ENCODE measurements at regions not wholly inside any gene's neighbourhood (a gene's known extent, or its start where the extent isn't known, plus 50 kb on each side); places are given as distances from the start of the nearest gene placed in this dataset.

DNA sequence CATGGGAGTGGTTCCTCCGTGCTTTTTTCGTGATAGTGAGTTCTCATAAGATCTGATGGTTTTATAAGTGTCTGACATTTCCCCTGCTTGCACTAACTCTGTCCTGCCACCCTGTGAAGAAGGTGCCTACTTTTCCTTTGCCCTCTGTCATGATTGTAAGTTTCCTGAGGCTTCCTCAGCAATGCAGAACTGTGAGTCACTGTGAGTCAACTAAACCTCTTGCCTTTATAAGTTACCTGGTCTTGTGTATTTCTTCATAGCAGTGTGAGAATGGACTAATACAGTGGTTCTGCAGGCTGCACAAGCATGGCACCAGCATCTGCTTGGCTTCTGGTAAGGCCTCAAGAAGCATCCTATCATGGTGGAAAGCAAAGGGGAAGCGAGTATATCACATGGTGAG is 1144.6 kb downstream of the SORCS3 start:
- no peaks in the 10 kb centered on the region for H3K4me1 ChIP-seq (ENCODE audit: insufficient read depth, low read length)
- no peaks in the 10 kb centered on the region for H3K36me3 ChIP-seq (ENCODE audit: insufficient read depth, low read length)
- no peak overlapping the region for H3K4me3 ChIP-seq (ENCODE audit: low read length)
- no peak overlapping the region for H3K27ac ChIP-seq (ENCODE audit: low read depth, low read length)
- no peaks in the 10 kb centered on the region for H3K27me3 ChIP-seq (ENCODE audit: insufficient read depth, low read length)
- no peaks in the 10 kb centered on the region; the same call in 1 of the 2 replicates for H3K9me3 ChIP-seq (ENCODE audit: insufficient read depth, low read depth, low read length)
- WGBS = 85% methylated on average over 3 of the region's 3 CpGs
- H3K9ac ChIP-seq (ENCODE audit: low read depth, low read length) = no peak overlapping the region

- Histone ChIP-seq H3K27me3 (ENCODE audit: insufficient read depth, low read length) (no peaks in the 10 kb centered on the region), H3K36me3 (ENCODE audit: insufficient read depth, low read length) (no peaks in the 10 kb centered on the region), H3K9ac (ENCODE audit: low read depth, low read length) (no peak overlapping the region), H3K4me3 (ENCODE audit: low read length) (no peak overlapping the region), H3K4me1 (ENCODE audit: insufficient read depth, low read length) (no peaks in the 10 kb centered on the region), H3K9me3 (ENCODE audit: insufficient read depth, low read depth, low read length) (no peaks in the 10 kb centered on the region; the same call in 1 of the 2 replicates), H3K27ac (ENCODE audit: low read depth, low read length) (no peak overlapping the region)
- 94% methylated on average over 7 of the region's 7 CpGs for WGBS
Observed at GRCh38 chr10:105783936-105784483, 1142.9 kb downstream of the SORCS3 start.

DNA sequence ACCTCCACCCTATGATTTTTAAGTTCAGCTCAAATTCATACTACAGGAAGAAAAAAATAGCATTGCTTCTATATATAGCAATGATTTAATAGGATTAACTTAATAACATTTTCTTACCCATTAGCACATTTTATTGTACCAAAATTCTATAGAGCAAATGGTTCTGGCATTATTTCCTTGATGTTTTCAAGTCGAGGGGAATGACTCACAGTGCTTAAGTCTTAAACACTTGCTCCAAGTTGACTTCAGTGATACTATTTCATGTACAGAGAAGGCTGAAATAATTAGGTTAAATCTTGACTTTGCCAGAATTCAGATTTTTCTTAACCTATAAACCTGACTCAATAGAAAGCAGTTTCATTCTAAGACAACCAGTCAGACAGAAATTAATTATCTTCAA is 1133.8 kb downstream of the SORCS3 start:
- H3K9me3 ChIP-seq (ENCODE audit: insufficient read depth, low read depth, low read length) = no peaks in the 10 kb centered on the region
- H3K27ac ChIP-seq (ENCODE audit: low read depth, low read length) = no peak overlapping the region
- WGBS = 92% methylated on average over 1 of the region's 1 CpG
- H3K9ac ChIP-seq (ENCODE audit: low read depth, low read length) = no peak overlapping the region
- H3K27me3 ChIP-seq (ENCODE audit: insufficient read depth, low read length) = no peaks in the 10 kb centered on the region
- H3K4me3 ChIP-seq (ENCODE audit: low read length) = no peak overlapping the region
- H3K4me1 ChIP-seq (ENCODE audit: insufficient read depth, low read length) = no peaks in the 10 kb centered on the region; the same call in 1 of the 2 replicates
- no peaks in the 10 kb centered on the region for H3K36me3 ChIP-seq (ENCODE audit: insufficient read depth, low read length)

DNA sequence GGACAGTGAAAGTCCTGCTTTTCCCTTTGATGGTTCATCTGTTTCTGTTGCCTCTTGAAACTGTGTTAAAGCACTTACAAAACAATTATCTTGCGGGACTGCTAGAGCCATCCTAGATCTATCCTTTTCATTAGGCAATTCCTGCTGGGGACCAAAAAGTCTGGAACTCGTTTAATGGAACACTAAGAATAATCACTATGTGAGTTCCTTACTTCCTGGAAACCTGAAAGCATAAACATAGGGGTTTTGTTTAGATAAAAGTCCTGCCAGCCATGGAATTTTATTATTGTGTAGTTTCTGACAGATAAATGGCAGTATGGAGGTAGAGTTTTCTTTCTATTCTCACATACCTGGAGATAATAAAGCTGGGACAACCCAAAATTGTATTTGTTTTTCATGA is 1133.3 kb downstream of the SORCS3 start:
- no peak overlapping the region for H3K9ac ChIP-seq (ENCODE audit: low read depth, low read length)
- H3K36me3 ChIP-seq (ENCODE audit: insufficient read depth, low read length) = no peaks in the 10 kb centered on the region
- H3K27me3 ChIP-seq (ENCODE audit: insufficient read depth, low read length) = no peaks in the 10 kb centered on the region
- WGBS = 83% methylated on average over 2 of the region's 2 CpGs
- H3K9me3 ChIP-seq (ENCODE audit: insufficient read depth, low read depth, low read length) = no peaks in the 10 kb centered on the region
- H3K4me3 ChIP-seq (ENCODE audit: low read length) = no peak overlapping the region
- no peak overlapping the region for H3K27ac ChIP-seq (ENCODE audit: low read depth, low read length)
- H3K4me1 ChIP-seq (ENCODE audit: insufficient read depth, low read length) = no peaks in the 10 kb centered on the region; the same call in 1 of the 2 replicates

- Histone ChIP-seq H3K36me3 (ENCODE audit: insufficient read depth, low read length) (no peaks in the 10 kb centered on the region), H3K9me3 (ENCODE audit: insufficient read depth, low read depth, low read length) (no peaks in the 10 kb centered on the region), H3K27ac (ENCODE audit: low read depth, low read length) (no peak overlapping the region), H3K4me3 (ENCODE audit: low read length) (no peak overlapping the region), H3K27me3 (ENCODE audit: insufficient read depth, low read length) (no peaks in the 10 kb centered on the region), H3K9ac (ENCODE audit: low read depth, low read length) (no peak overlapping the region), H3K4me1 (ENCODE audit: insufficient read depth, low read length) (no peaks in the 10 kb centered on the region; the same call in 1 of the 2 replicates)
- 87% methylated on average over 2 of the region's 2 CpGs for WGBS
Observed at GRCh38 chr10:105770524-105771212, 1129.6 kb downstream of the SORCS3 start.

GRCh38 chr10:105769248-105770184 is 1128.4 kb downstream of the SORCS3 start:
- Histone ChIP-seq H3K4me3 (ENCODE audit: low read length) (no peak overlapping the region), H3K9me3 (ENCODE audit: insufficient read depth, low read depth, low read length) (no peaks in the 10 kb centered on the region), H3K4me1 (ENCODE audit: insufficient read depth, low read length) (no peaks in the 10 kb centered on the region; the same call in 1 of the 2 replicates), H3K27ac (ENCODE audit: low read depth, low read length) (no peak overlapping the region), H3K9ac (ENCODE audit: low read depth, low read length) (no peak overlapping the region), H3K36me3 (ENCODE audit: insufficient read depth, low read length) (no peaks in the 10 kb centered on the region), H3K27me3 (ENCODE audit: insufficient read depth, low read length) (no peaks in the 10 kb centered on the region)
- WGBS = 80% methylated on average over 6 of the region's 6 CpGs

DNA sequence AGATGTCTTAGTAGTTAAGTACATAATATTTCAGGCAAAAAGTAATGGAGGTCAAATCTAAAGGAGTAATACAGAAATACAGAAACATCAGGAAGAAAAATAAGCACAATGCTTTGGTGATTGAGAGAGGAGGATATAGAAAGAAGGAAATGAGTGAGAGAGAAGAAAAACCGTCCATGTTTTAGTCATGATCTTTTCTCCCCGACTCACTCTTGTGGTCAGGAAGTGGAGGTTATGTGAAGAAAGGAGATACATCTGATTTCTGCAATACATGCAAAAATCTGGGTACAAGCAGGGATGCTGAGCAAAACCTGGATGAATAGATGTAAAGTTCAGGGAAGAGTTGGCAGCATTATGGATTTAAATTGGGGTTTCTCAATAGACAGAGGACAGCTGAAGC is 1122.5 kb downstream of the SORCS3 start:
- Histone ChIP-seq H3K4me1 (ENCODE audit: insufficient read depth, low read length) (no peaks in the 10 kb centered on the region), H3K27me3 (ENCODE audit: insufficient read depth, low read length) (no peaks in the 10 kb centered on the region), H3K9me3 (ENCODE audit: insufficient read depth, low read depth, low read length) (no peaks in the 10 kb centered on the region), H3K27ac (ENCODE audit: low read depth, low read length) (no peak overlapping the region), H3K36me3 (ENCODE audit: insufficient read depth, low read length) (no peaks in the 10 kb centered on the region), H3K9ac (ENCODE audit: low read depth, low read length) (no peak overlapping the region), H3K4me3 (ENCODE audit: low read length) (no peak overlapping the region)
- 96% methylated on average over 2 of the region's 2 CpGs for WGBS

DNA sequence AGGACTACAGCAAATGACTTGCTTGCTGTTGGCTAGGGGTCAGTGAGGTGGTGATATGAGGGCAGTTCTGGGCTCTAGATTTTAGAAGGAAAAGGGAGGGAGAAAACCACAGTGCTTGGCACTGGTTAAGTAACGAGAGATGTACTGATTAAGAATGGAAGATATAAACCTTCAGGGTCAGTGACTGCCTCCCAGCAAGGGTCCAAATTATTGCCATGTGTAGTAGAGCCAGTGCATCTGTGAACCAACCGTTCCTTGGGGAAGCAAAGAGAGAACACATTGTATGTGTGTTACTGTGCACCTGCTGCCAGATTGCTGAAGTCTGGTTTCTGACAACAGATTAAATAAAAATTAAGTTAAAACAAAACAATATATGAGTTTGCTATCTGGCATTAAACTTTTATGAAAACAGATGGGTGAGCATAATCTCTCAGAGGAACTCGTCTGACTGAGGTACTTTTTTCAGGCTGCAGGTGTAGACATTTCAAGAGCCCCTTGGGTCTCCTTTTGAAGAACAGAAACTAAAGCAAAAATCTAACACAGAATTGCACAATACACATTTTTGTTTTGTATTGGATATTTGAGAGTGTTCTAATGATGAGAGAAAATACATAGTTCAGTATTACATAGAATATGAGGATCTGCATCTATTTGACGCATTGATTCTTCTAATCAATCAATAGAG is 1120.6 kb downstream of the SORCS3 start:
- Histone ChIP-seq H3K36me3 (ENCODE audit: insufficient read depth, low read length) (no peaks in the 10 kb centered on the region), H3K27ac (ENCODE audit: low read depth, low read length) (no peak overlapping the region)
- WGBS = 93% methylated on average over 4 of the region's 4 CpGs

DNA sequence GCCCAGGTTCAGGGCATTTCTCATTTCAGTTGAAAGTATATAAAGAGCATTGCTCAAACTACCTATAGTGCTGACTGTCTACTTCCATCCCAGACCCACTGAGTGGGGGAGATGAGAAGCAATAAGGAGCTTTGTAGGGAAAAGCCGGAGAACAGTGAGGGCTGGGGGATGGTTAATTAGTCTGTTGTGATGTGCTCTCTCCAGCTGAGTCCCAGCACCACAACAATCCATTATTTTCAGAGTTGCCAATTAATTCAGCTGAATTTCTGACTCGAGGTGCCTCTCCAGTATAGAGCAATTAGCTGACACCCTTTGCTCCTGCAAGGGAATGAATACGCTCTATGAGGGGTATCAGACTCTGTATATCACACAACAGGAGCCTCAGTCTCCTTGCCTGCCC is 1118.6 kb downstream of the SORCS3 start:
- 82% methylated on average over 2 of the region's 3 CpGs for WGBS
- no peak overlapping the region for H3K4me3 ChIP-seq (ENCODE audit: low read length)
- no peak overlapping the region for H3K27ac ChIP-seq (ENCODE audit: low read depth, low read length)

More for the DNA sequence above, 1120.6 kb downstream of the SORCS3 start:
- no peak overlapping the region for H3K9ac ChIP-seq (ENCODE audit: low read depth, low read length)
- H3K4me1 ChIP-seq (ENCODE audit: insufficient read depth, low read length) = no peaks in the 10 kb centered on the region
- no peaks in the 10 kb centered on the region for H3K27me3 ChIP-seq (ENCODE audit: insufficient read depth, low read length)
- no peaks in the 10 kb centered on the region for H3K9me3 ChIP-seq (ENCODE audit: insufficient read depth, low read depth, low read length)
- H3K4me3 ChIP-seq (ENCODE audit: low read length) = no peak overlapping the region

GRCh38 chr10:105758209-105758998 is 1117.3 kb downstream of the SORCS3 start:
- Histone ChIP-seq H3K9me3 (ENCODE audit: insufficient read depth, low read depth, low read length) (no peaks in the 10 kb centered on the region), H3K27me3 (ENCODE audit: insufficient read depth, low read length) (no peaks in the 10 kb centered on the region), H3K4me1 (ENCODE audit: insufficient read depth, low read length) (no peaks in the 10 kb centered on the region), H3K9ac (ENCODE audit: low read depth, low read length) (no peak overlapping the region), H3K4me3 (ENCODE audit: low read length) (no peak overlapping the region), H3K36me3 (ENCODE audit: insufficient read depth, low read length) (no peaks in the 10 kb centered on the region), H3K27ac (ENCODE audit: low read depth, low read length) (no peak overlapping the region)
- WGBS = 95% methylated on average over 2 of the region's 2 CpGs

More for the DNA sequence above, 1118.6 kb downstream of the SORCS3 start:
- Histone ChIP-seq H3K36me3 (ENCODE audit: insufficient read depth, low read length) (no peaks in the 10 kb centered on the region), H3K4me1 (ENCODE audit: insufficient read depth, low read length) (no peaks in the 10 kb centered on the region), H3K9ac (ENCODE audit: low read depth, low read length) (no peak overlapping the region), H3K9me3 (ENCODE audit: insufficient read depth, low read depth, low read length) (no peaks in the 10 kb centered on the region), H3K27me3 (ENCODE audit: insufficient read depth, low read length) (no peaks in the 10 kb centered on the region)

Measured in HUES64 (cell line).